GM12878 (cell line): ENCODE measurements at regions not wholly inside any gene's neighbourhood (a gene's known extent, or its start where the extent isn't known, plus 50 kb on each side); places are given as distances from the start of the nearest gene placed in this dataset.

Experiments
- ATAC-seq: fragments of 200-7000 bp; cut with Tn5 transposase; 3 replicates; pipeline ENCODE4 v1.9.1; 2020; ENCODE audit warnings: mild to moderate bottlenecking, moderate library complexity
- BruUV-seq: library from RNA; stranded (reverse); fragments of 400-500 nt; replicated peaks from 2 replicates; lab custom pipeline; 2021; lab: Mats Ljungman, UMichigan
- CTCF ChIA-PET: fragments of 300-600 bp; sonication (Branson Sonifier 250); formaldehyde crosslinking; extraction: SDS; loops from one replicate; lab custom pipeline; 2021; ENCODE audit warnings: inconsistent platforms; lab: Yijun Ruan, JAX
- POLR2A ChIA-PET: fragments of 350-600 bp; formaldehyde crosslinking; extraction: SDS; loops from one replicate; lab custom pipeline; 2021; ENCODE audit warnings: inconsistent platforms; lab: Charles Lee
- RAD21 ChIA-PET: fragments of 300-600 bp; sonication (Branson Sonifier 250); formaldehyde crosslinking; loops from one replicate; lab custom pipeline; 2023; ENCODE audit warnings: antibody characterized with exemption; ENCODE audit not compliant: unreplicated experiment; lab: Charles Lee
- SMC1A ChIA-PET: fragments of 300-600 bp; sonication (Branson Sonifier 250); formaldehyde crosslinking; loops from one replicate; lab custom pipeline; 2023; ENCODE audit not compliant: unreplicated experiment, uncharacterized antibody; lab: Charles Lee
- DNase-seq: peaks from one replicate; pipeline ENCODE4 v3.0.0-alpha.2; 2011; ENCODE audit warnings: low read depth, low spot score
- FAIRE-seq: peaks from 3 replicates; lab custom pipeline; 2011; peaks lifted over from hg19 to GRCh38; lab: Jason Lieb, UNC
- H2AFZ ChIP-seq: 2 replicates; pipeline ENCODE4 v1.6.0; 2011; ENCODE audit warnings: low read depth, low read length, control low read depth; ENCODE audit not compliant: control insufficient read depth
- H3K27ac ChIP-seq: 2 replicates; pipeline ENCODE4 v1.5.1; 2011; ENCODE audit warnings: control low read depth; ENCODE audit not compliant: control insufficient read depth, insufficient read depth
- H3K27me3 ChIP-seq, 2 experiments: replicated peaks in 1 of 2; 2 replicates each; pipeline versions ENCODE4 v1.6.0 to v1.6.1; 2011; ENCODE audit warnings: low read length in 1 of 2; ENCODE audit not compliant: control insufficient read depth in 2 of 2, insufficient read depth in 2 of 2
- H3K36me3 ChIP-seq, 2 experiments: 2 replicates each; pipeline ENCODE4 v1.5.1; 2011; ENCODE audit warnings: low read length in 1 of 2; ENCODE audit not compliant: control insufficient read depth in 2 of 2, insufficient read depth in 2 of 2
- H3K4me1 ChIP-seq: 2 replicates; pipeline ENCODE4 v1.6.1; 2011; ENCODE audit warnings: mild to moderate bottlenecking, low read length, moderate library complexity, mixed read lengths; ENCODE audit not compliant: control insufficient read depth, insufficient read depth
- H3K4me2 ChIP-seq: 2 replicates; pipeline ENCODE4 v1.6.0; 2011; ENCODE audit warnings: control low read depth; ENCODE audit not compliant: control insufficient read depth, insufficient read depth
- H3K4me3 ChIP-seq: fragments of 200-600 bp; sonication (generic); 2 replicates; pipeline ENCODE4 v1.5.1; 2016
- H3K79me2 ChIP-seq: 2 replicates; pipeline ENCODE4 v1.6.0; 2011; ENCODE audit warnings: low read length; ENCODE audit not compliant: control insufficient read depth, insufficient read depth
- H3K9ac ChIP-seq: 2 replicates; pipeline ENCODE4 v1.8.0; 2011; ENCODE audit warnings: low read length, control low read depth, mixed read lengths; ENCODE audit not compliant: control insufficient read depth, insufficient read depth
- H3K9me3 ChIP-seq: replicated peaks from 3 replicates; pipeline ENCODE4 v1.5.1; 2011; ENCODE audit warnings: mild to moderate bottlenecking, low read length; ENCODE audit not compliant: control insufficient read depth, insufficient read depth
- H4K20me1 ChIP-seq: 2 replicates; pipeline ENCODE4 v1.6.0; 2011; ENCODE audit not compliant: control insufficient read depth, insufficient read depth
- BRCA1 ChIP-seq: IDR thresholded peaks from 2 replicates; pipeline ENCODE4 v1.6.1; 2011; ENCODE audit warnings: low read depth, low read length, improper control_type of control experiment
- CBX5 ChIP-seq: sonication (generic); IDR thresholded peaks from 2 replicates; pipeline ENCODE4 v1.6.1; 2016; ENCODE audit warnings: low read depth, moderate library complexity, mild to moderate bottlenecking, inconsistent platforms
- ESRRA ChIP-seq: IDR thresholded peaks from 2 replicates; pipeline ENCODE4 v1.6.1; 2012; ENCODE audit warnings: mild to moderate bottlenecking, low read length, improper control_type of control experiment
- FOS ChIP-seq: IDR thresholded peaks from 3 replicates; pipeline ENCODE4 v1.6.1; 2011; ENCODE audit warnings: borderline replicate concordance; ENCODE audit not compliant: insufficient read length; ENCODE audit errors: extremely low read depth
- FOXK2 ChIP-seq: fragments of 450-650 bp; IDR thresholded peaks from 2 replicates; pipeline ENCODE4 v1.6.1; 2017; ENCODE audit warnings: mild to moderate bottlenecking, moderate library complexity
- JUND ChIP-seq: IDR thresholded peaks from 2 replicates; pipeline ENCODE4 v1.6.1; 2012; ENCODE audit warnings: low read depth, mild to moderate bottlenecking, low read length, improper control_type of control experiment, moderate library complexity
- KLF5 ChIP-seq: fragments of 450-650 bp; IDR thresholded peaks from 2 replicates; pipeline ENCODE4 v1.6.1; 2014; ENCODE audit warnings: mild to moderate bottlenecking; ENCODE audit not compliant: partially characterized antibody
- POLR2AphosphoS5 ChIP-seq: IDR thresholded peaks from 2 replicates; pipeline ENCODE4 v1.6.1; 2011; ENCODE audit warnings: mild to moderate bottlenecking, low read length, inconsistent platforms
- POU2F2 ChIP-seq: IDR thresholded peaks from 3 replicates; pipeline ENCODE4 v1.6.1; 2011; ENCODE audit warnings: low read depth, mild to moderate bottlenecking, low read length, borderline replicate concordance
- RBBP5 ChIP-seq: fragments of 200-600 bp; sonication (generic); conservative IDR thresholded peaks from 2 replicates; pipeline ENCODE4 v1.6.1; 2016
- SMAD1 ChIP-seq: fragments of 450-650 bp; IDR thresholded peaks from 2 replicates; pipeline ENCODE4 v1.6.1; 2018; ENCODE audit warnings: mild to moderate bottlenecking, low read depth; ENCODE audit not compliant: partially characterized antibody
- SREBF2 ChIP-seq: IDR thresholded peaks from 2 replicates; pipeline ENCODE4 v1.6.1; 2012; ENCODE audit warnings: mild to moderate bottlenecking, low read length
- SRF ChIP-seq, 2 experiments: IDR thresholded peaks; 2 replicates each; pipeline ENCODE4 v1.6.1; 2011; ENCODE audit warnings: low read depth in 2 of 2, low read length in 2 of 2, mild to moderate bottlenecking in 1 of 2, moderate library complexity in 1 of 2
- SUZ12 ChIP-seq: fragments of 200-600 bp; sonication (generic); IDR thresholded peaks from one replicate; pipeline ENCODE4 v1.6.1; 2018; ENCODE audit warnings: antibody characterized with exemption, mild to moderate bottlenecking; ENCODE audit not compliant: unreplicated experiment
- TCF3 ChIP-seq: IDR thresholded peaks from 2 replicates; pipeline ENCODE4 v1.6.1; 2012; ENCODE audit warnings: low read depth, mild to moderate bottlenecking, low read length, borderline replicate concordance; ENCODE audit not compliant: insufficient read depth
- YBX1 ChIP-seq: fragments of 450-650 bp; IDR thresholded peaks from 2 replicates; pipeline ENCODE4 v1.6.1; 2016; ENCODE audit warnings: antibody characterized with exemption
- WGBS: methylation state at CpG from one replicate; pipeline ENCODE4 v1.1.6; 2016; ENCODE audit warnings: low lambda C conversion rate; ENCODE audit not compliant: insufficient replicate concordance, insufficient coverage; ENCODE audit errors: missing lambda C conversion rate; 5-methylcytosine and 5-hydroxymethylcytosine counted together
- in situ Hi-C: fragments of 300-500 bp; cut with MboI; formaldehyde crosslinking; loops from 9 replicates; pipeline ENCODE4 v1.14.3; 2018; ENCODE audit warnings: mixed read lengths
- intact Hi-C: fragments of 100-400 bp; cut with micrococcal nuclease; formaldehyde crosslinking; loops from one replicate; pipeline ENCODE4 v1.14.2; 2022; ENCODE audit not compliant: unreplicated experiment
- TF ChIP-seq, protein P1 (sequence below): IDR thresholded peaks from 2 replicates; pipeline ENCODE4 v1.6.1; 2012; ENCODE audit warnings: improper control_type of control experiment, low read depth, low read length; ENCODE audit not compliant: insufficient replicate concordance
- TF ChIP-seq, protein P2 (sequence below): IDR thresholded peaks from 2 replicates; pipeline ENCODE4 v1.6.1; 2011; ENCODE audit warnings: mild to moderate bottlenecking, low read depth, low read length, moderate library complexity; ENCODE audit not compliant: insufficient replicate concordance
- TF ChIP-seq, protein P3 (sequence below): fragments of 450-650 bp; IDR thresholded peaks from 2 replicates; pipeline ENCODE4 v1.6.1; 2017; ENCODE audit warnings: mild to moderate bottlenecking

GRCh38 chr14:34170882-34171281, 220.0 kb upstream of the EGLN3 start:
- RAD21 ChIA-PET = interaction anchor here (0.6 kb wide), 2 partner anchors 70 to 1597 kb away, joined by 3 read pairs; no protein-coding TSS in a partner anchor
- no TSS peak for BruUV-seq

More at GRCh38 chr14:34170882-34171281, 220.0 kb upstream of the EGLN3 start:
- SMC1A ChIA-PET = no interaction called here
- Histone ChIP-seq H2AFZ (no peak overlapping the region), H3K4me2 (no peak overlapping the region), H3K36me3 (no peaks in the 10 kb centered on the region), H3K79me2 (no peaks in the 10 kb centered on the region), H3K9ac (no peak overlapping the region), H3K4me3 (no peak overlapping the region), H4K20me1 (no peaks in the 10 kb centered on the region), H3K27ac (no peak overlapping the region), H3K27me3 (no peaks in the 10 kb centered on the region), H3K9me3 (no peaks in the 10 kb centered on the region), H3K4me1 (peaks cover 8% of the 10 kb centered on the region)
- no peak for DNase-seq
- POLR2A ChIA-PET = interaction anchor here (0.7 kb wide), 1 partner anchor 596 kb away, joined by 3 read pairs; no protein-coding TSS in a partner anchor
- ATAC-seq = no peak
- no peak for FAIRE-seq
- intact Hi-C loops = no loop called here
- 0% methylated on average over 1 of the region's 1 CpG for WGBS
- CTCF ChIA-PET = interaction anchor here (1.6 kb wide), 1 partner anchor 27 kb away, joined by 4 read pairs; no protein-coding TSS in a partner anchor
- in situ Hi-C loops = no loop called here
- no peak for TF ChIP-seq JUND
- no peak for TF ChIP-seq FOXK2
- no peak for TF ChIP-seq TCF3
- no peak for TF ChIP-seq SMAD1
- TF ChIP-seq SREBF2 = no peak
- TF ChIP-seq BRCA1 = no peak
- TF ChIP-seq POLR2AphosphoS5 = no peak
- TF ChIP-seq POU2F2 = no peak
- TF ChIP-seq FOS = no peak
- no peak for TF ChIP-seq KLF5
- TF ChIP-seq, protein P1, sequence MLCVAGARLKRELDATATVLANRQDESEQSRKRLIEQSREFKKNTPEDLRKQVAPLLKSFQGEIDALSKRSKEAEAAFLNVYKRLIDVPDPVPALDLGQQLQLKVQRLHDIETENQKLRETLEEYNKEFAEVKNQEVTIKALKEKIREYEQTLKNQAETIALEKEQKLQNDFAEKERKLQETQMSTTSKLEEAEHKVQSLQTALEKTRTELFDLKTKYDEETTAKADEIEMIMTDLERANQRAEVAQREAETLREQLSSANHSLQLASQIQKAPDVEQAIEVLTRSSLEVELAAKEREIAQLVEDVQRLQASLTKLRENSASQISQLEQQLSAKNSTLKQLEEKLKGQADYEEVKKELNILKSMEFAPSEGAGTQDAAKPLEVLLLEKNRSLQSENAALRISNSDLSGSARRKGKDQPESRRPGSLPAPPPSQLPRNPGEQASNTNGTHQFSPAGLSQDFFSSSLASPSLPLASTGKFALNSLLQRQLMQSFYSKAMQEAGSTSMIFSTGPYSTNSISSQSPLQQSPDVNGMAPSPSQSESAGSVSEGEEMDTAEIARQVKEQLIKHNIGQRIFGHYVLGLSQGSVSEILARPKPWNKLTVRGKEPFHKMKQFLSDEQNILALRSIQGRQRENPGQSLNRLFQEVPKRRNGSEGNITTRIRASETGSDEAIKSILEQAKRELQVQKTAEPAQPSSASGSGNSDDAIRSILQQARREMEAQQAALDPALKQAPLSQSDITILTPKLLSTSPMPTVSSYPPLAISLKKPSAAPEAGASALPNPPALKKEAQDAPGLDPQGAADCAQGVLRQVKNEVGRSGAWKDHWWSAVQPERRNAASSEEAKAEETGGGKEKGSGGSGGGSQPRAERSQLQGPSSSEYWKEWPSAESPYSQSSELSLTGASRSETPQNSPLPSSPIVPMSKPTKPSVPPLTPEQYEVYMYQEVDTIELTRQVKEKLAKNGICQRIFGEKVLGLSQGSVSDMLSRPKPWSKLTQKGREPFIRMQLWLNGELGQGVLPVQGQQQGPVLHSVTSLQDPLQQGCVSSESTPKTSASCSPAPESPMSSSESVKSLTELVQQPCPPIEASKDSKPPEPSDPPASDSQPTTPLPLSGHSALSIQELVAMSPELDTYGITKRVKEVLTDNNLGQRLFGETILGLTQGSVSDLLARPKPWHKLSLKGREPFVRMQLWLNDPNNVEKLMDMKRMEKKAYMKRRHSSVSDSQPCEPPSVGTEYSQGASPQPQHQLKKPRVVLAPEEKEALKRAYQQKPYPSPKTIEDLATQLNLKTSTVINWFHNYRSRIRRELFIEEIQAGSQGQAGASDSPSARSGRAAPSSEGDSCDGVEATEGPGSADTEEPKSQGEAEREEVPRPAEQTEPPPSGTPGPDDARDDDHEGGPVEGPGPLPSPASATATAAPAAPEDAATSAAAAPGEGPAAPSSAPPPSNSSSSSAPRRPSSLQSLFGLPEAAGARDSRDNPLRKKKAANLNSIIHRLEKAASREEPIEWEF = no peak
- TF ChIP-seq, protein P2, sequence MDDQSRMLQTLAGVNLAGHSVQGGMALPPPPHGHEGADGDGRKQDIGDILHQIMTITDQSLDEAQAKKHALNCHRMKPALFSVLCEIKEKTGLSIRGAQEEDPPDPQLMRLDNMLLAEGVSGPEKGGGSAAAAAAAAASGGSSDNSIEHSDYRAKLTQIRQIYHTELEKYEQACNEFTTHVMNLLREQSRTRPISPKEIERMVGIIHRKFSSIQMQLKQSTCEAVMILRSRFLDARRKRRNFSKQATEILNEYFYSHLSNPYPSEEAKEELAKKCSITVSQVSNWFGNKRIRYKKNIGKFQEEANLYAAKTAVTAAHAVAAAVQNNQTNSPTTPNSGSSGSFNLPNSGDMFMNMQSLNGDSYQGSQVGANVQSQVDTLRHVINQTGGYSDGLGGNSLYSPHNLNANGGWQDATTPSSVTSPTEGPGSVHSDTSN = no peak
- no peak for TF ChIP-seq RBBP5
- TF ChIP-seq CBX5 = no peak
- TF ChIP-seq, protein P3, sequence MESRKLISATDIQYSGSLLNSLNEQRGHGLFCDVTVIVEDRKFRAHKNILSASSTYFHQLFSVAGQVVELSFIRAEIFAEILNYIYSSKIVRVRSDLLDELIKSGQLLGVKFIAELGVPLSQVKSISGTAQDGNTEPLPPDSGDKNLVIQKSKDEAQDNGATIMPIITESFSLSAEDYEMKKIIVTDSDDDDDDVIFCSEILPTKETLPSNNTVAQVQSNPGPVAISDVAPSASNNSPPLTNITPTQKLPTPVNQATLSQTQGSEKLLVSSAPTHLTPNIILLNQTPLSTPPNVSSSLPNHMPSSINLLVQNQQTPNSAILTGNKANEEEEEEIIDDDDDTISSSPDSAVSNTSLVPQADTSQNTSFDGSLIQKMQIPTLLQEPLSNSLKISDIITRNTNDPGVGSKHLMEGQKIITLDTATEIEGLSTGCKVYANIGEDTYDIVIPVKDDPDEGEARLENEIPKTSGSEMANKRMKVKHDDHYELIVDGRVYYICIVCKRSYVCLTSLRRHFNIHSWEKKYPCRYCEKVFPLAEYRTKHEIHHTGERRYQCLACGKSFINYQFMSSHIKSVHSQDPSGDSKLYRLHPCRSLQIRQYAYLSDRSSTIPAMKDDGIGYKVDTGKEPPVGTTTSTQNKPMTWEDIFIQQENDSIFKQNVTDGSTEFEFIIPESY = no peak
- no peak for TF ChIP-seq SRF (IDR thresholded peaks at IDR 0.05; ENCODE audit: low read depth in 2 of 2, low read length in 2 of 2)
- no peak for TF ChIP-seq SUZ12
- no peak for TF ChIP-seq ESRRA
- TF ChIP-seq YBX1 = no peak
